Lung microvascular endothelial cell (primary cell): ENCODE measurements at regions not wholly inside any gene's neighbourhood (a gene's known extent, or its start where the extent isn't known, plus 50 kb on each side); places are given as distances from the start of the nearest gene placed in this dataset.

ENCODE experiments used
- DNase-seq, 2 donors: peaks; one replicate each; pipeline versions ENCODE4 v3.0.0 to v3.0.0-alpha.2; 2010; ENCODE audit warnings: low read depth in 2 of 2

GRCh38 chr10:121296881-121297585 is 301.2 kb downstream of the FGFR2 start:
- DNase-seq, result no peak

DNA sequence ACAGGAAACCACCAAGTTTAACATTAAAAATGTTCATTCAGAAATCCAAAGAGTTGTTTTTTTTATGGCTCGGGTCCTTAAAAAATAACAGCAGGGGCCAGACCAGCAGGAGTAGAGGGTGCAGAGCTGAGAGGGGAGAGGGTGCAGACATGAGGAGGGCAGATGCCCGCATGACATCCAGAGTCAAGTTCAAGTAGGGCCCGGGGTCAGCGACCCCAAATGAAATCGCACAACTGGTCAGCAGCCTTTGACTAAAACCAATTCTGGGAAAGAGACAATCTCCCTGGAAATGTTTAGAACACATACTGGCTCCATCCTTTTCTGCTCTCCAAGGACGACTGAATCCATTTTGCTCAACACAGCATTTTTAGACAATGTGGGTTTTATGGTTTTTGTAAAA is 297.5 kb downstream of the FGFR2 start:
- no peak for DNase-seq

GRCh38 chr10:121302541-121303180 is 295.6 kb downstream of the FGFR2 start:
- DNase-seq, result no peak

DNA sequence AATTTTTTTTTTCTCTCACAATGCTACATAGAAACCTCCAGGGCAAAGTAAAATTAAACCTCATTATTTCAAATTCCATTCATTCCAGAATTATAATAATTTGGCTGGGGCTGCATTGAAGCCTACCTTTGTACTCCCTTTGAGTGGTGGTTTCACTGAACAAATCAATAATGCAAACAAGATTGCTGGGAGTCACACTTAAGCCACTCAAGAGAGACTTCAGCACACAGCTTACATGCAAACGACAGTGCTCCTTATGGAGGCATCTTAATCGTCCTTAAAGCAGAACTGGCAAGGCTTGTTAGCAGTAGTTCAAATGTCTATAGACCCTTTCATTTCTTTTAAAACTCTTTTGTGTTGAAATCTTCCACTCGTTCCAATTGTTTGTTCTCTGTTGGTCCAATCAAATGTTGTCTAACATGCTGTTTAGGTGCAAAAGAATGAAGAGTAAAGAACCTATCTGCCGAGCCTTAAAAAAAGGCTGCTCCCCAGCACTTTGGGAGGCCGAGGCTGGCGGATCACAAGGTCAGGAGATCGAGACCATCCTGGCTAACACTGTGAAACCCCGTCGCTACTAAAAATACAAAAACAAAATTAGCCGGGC is 294.9 kb downstream of the FGFR2 start:
- DNase-seq, result no peak

DNA sequence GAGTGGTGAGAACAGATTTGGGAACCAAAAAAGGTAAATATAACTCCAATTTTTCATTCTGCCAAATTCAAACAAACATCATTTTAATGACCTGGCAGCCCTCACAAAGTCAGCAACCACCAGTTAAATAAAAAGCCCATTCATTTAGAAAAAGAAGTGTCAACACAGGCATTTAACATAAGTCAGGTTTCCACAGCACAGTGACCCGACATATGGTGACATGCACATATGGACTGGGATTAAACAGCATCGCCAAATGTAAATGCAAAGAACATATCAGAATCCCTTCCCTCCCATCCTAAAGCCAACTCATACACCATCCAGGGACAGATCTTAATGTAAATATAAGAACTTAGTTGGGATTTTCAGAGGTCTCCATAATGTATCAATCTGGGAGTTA is 293.2 kb downstream of the FGFR2 start:
- DNase-seq, result no peak

DNA sequence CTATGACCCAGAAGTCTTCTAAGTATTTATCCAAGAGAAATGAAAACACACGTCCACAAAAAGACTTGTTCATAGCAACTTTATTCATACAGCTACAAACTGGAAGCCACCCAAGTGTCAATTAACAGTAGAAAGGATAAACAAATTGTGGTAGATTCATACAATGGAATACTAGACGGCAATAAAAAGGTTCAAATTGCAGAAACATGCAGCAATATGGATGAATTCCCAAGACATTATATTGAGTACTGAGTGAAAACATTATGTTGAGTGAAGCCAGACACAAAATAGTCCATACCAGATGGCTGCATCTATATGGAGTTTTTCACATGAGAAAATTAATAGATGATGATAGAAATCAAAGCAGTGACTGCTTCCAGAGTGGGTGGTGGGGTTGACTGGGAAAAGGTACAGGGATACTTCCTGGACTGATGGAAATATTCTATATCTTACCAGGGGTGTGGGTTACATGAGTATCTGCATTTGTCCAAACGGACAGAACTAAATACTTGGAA is 292.0 kb downstream of the FGFR2 start:
- no peak for DNase-seq

GRCh38 chr10:121307411-121307980 is 290.7 kb downstream of the FGFR2 start:
- DNase-seq, result no peak

- no peak for DNase-seq
Observed at GRCh38 chr10:121308020-121308419, 290.2 kb downstream of the FGFR2 start.

GRCh38 chr10:121309164-121309563 is 289.1 kb downstream of the FGFR2 start:
- no peak for DNase-seq

DNA sequence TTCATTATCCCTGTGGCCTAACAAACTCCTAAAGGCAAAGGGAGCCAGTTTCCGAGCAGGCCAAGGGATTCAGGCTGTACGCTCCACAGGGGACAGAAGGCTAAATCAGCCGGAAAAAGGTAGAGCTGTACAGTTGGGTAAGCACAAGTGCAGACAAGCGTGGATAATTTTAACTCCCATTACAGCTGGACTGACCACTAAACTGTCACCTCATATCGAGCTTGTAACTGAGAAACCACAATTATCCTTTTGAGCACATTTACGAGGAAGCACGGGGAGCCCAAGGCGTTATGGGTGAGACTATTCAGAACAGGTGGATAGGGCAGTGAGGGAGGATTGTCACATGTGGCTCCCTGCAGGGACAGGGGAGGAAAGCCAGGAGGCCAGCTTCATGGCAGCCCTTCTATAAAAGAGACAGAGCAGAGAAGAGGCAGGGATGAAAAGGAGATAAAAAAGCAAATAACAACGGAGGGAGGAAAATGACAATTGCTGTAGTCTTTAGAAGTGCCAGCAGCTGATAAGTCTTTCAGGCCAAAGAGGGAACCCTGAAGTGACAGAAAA is 288.0 kb downstream of the FGFR2 start:
- DNase-seq, result no peak

DNA sequence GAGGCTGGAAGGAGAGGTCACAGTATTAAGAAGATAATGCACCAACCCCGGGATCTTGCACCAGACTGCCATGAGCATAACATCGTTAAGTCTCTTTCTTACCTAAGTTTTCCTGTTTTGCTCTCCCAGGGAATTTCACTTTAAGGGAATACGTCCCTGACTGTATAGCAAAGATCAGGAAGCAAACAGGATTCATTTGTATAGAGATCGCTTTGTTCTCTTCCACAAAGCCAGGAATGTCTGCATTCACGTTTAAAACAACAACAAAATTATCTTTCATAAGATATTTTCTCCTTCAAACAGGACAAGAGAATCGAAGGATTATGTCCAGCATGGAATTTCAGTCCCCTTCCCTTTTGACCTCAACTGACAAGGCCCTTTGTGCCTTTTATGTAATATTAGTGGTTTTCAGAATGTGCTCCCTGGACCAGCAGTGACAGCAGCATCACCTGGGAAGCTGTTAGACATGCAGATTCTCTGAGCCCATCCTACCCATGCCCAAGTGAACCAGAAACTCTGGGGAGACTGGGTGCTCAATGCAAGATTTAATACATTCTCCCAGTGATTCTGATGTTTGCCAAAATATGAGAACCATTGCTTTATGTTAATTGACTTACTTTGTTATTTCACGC is 286.3 kb downstream of the FGFR2 start:
- no peak for DNase-seq

DNA sequence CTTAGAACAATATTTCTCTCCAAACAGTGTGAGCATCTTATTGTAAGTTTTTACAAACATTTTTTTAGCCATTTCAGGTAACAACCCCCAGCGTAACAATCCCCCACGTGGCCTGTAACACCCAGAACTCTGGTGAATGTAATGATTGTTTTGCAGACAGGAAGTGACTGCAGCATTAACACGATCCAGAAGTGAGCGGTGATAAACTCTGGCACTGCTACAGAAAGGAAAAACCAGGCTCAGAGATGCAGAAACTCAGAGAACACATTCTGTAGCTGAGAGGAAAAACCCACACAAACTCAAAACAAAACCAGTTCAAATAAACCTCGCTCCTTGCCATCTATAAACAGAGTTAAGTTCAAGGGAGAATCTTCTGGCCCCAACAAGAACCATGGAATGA is 285.7 kb downstream of the FGFR2 start:
- no peak for DNase-seq

- no peak for DNase-seq
Observed at GRCh38 chr10:121313119-121313875, 284.9 kb downstream of the FGFR2 start.

DNA sequence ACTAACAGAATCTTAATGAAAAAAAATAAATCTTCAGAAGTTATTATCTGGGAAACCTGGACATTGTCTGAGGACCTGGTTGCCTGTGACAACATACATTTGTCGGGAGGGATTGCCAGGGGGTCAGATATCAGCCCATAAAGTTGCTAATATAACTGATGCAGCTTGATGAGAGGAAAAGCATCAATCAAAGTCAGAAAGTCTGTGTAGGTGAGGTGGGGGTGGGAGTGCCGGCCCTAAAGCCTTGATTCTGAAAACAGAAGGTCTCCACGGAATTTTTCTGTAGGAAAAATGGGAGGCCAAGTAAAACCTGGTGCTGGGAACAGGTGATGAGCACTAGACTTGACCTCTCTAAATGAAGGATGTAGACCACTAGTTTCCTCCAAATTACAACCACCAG is 281.8 kb downstream of the FGFR2 start:
- DNase-seq, result no peak

GRCh38 chr10:121317374-121317773 is 280.9 kb downstream of the FGFR2 start:
- no peak for DNase-seq

GRCh38 chr10:121322046-121322445 is 276.2 kb downstream of the FGFR2 start:
- DNase-seq, result no peak

DNA sequence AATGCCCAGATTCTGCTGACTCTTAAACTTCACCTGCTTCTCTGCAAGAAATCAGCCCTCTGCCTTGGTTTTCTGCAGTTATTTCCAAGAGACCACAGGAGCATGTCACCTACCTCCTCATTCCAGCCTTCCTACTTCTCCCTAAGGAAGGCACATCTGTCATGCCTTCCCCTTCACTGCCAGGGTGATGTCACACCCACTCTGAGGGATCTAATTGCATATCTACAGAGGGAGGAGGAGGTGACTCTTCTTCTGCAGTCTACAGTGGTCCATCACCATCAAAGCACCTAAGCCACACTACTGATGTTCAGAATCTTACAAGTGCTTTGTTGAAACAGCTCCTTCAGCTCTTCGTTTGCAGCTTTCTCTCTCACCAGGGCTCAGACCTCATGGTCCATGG is 275.5 kb downstream of the FGFR2 start:
- DNase-seq, result no peak

DNA sequence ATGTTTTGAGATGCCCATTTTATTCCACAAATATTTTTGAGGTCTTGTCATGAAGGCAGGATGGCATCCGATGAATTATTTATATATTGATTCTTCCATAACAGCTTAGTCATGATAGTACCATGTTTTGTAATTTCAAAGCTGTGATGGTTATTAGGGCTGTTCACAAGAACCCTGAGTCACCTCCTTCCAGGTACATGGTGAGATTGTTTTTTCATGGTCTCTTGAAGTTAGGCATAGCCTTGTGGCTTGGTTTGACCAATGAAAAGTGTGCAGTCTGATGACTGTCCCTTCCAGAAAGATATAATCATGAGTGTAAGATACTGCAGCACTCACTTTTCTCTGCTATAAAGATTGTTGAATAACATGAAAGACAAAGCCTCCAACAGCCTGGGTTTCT is 274.8 kb downstream of the FGFR2 start:
- DNase-seq, result no peak

- no peak for DNase-seq
Observed at GRCh38 chr10:121324678-121325213, 273.5 kb downstream of the FGFR2 start.

DNA sequence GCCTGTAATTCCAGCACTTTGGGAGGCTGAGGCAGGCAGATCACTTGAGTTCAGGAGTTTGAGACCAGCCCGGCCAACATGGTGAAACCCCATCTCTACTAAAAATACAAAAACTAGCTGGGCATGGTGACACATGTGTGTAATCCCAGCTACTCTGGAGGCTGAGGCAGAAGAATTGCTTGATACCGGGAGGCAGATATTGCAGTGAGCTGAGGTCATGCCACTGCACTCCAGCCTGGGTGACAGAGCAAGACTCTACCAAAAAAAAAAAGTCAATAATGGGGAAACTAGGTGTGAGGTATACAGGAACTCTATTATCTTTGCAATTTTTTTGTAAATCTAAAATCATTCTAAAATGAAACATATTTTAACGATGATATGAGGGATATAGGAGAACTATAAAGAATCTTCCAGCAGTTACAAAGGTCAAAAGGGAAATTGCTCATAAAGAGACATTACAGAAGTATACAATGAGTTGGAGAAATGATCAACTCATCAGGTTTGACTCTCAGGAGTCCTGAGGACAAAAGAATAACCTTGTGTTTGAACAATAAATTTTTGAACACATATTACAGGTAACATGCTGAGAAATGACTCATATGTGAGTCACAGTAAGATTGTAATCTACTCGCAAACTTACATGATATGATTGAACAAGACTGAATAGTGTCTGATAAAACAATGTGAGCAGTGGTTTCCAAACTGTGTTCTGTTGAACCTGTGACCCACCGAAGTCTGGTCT is 272.6 kb downstream of the FGFR2 start:
- DNase-seq, result no peak
